Endodermal cell (in vitro differentiated cells): ENCODE measurements at regions not wholly inside any gene's neighbourhood (a gene's known extent, or its start where the extent isn't known, plus 50 kb on each side); places are given as distances from the start of the nearest gene placed in this dataset.

Source experiments
- DNase-seq: peaks from one replicate; pipeline ENCODE4 v3.0.0-alpha.2; 2017
- H3K27ac ChIP-seq: 2 replicates; pipeline ENCODE4 v1.5.1; 2013; ENCODE audit warnings: mild to moderate bottlenecking, low read depth, low read length, moderate library complexity
- H3K27me3 ChIP-seq: 2 replicates; pipeline ENCODE4 v1.6.1; 2013; ENCODE audit warnings: mild to moderate bottlenecking, low read length, moderate library complexity; ENCODE audit not compliant: insufficient read depth, control insufficient read depth, poor library complexity, severe bottlenecking
- H3K36me3 ChIP-seq: 2 replicates; pipeline ENCODE4 v1.7.0; 2013; ENCODE audit warnings: mild to moderate bottlenecking, low read length, moderate library complexity; ENCODE audit not compliant: control insufficient read depth, insufficient read depth
- H3K4me1 ChIP-seq: one replicate; pipeline ENCODE4 v1.7.0; 2013; ENCODE audit warnings: low read length; ENCODE audit not compliant: control insufficient read depth, insufficient read depth
- H3K4me3 ChIP-seq: 2 replicates; pipeline ENCODE4 v1.5.1; 2013; ENCODE audit warnings: mild to moderate bottlenecking, low read length, moderate library complexity
- H3K9ac ChIP-seq: 2 replicates; pipeline ENCODE4 v1.6.1; 2013; ENCODE audit warnings: mild to moderate bottlenecking, low read length, moderate library complexity; ENCODE audit not compliant: poor library complexity, severe bottlenecking; ENCODE audit errors: extremely low read depth
- H3K9me3 ChIP-seq: 2 replicates; pipeline ENCODE4 v1.6.1; 2013; ENCODE audit warnings: mild to moderate bottlenecking, low read length, moderate library complexity; ENCODE audit not compliant: control insufficient read depth
- H3K27ac Mint-ChIP-seq: 2 replicates; pipeline ENCODE4 v1.8.0; 2020; ENCODE audit warnings: mixed read lengths
- H3K27me3 Mint-ChIP-seq: 2 replicates; pipeline ENCODE4 v1.8.0; 2021; ENCODE audit warnings: mild to moderate bottlenecking, mixed read lengths; ENCODE audit not compliant: insufficient read depth
- H3K36me3 Mint-ChIP-seq: 2 replicates; pipeline ENCODE4 v1.8.0; 2020; ENCODE audit warnings: low read depth, mixed read lengths
- H3K4me1 Mint-ChIP-seq: 2 replicates; pipeline ENCODE4 v1.8.0; 2020; ENCODE audit warnings: mixed read lengths
- H3K4me3 Mint-ChIP-seq: 2 replicates; pipeline ENCODE4 v1.8.0; 2020; ENCODE audit warnings: mild to moderate bottlenecking, moderate library complexity, mixed read lengths
- H3K9me3 Mint-ChIP-seq: 2 replicates; pipeline ENCODE4 v1.8.0; 2020; ENCODE audit warnings: mild to moderate bottlenecking, mixed read lengths
- CTCF ChIP-seq: fragments of 200-600 bp; sonication (generic); conservative IDR thresholded peaks from 2 replicates; pipeline ENCODE4 v1.5.0; 2021; ENCODE audit warnings: antibody characterized with exemption, mild to moderate bottlenecking
- WGBS, 2 experiments: methylation state at CpG; one replicate each; pipeline versions ENCODE4 v1.1.5 to v1.1.7; 2013; ENCODE audit warnings: missing lambda C conversion rate in 2 of 2, mixed read lengths in 1 of 2; ENCODE audit not compliant: insufficient coverage in 1 of 2, insufficient read length in 1 of 2; 5-methylcytosine and 5-hydroxymethylcytosine counted together

GRCh38 chr6:37106554-37106953, 63.4 kb upstream of the PIM1 start:
- 91% methylated on average over 8 of the region's 8 CpGs; no CpG with 5 or more reads in 1 of the 2 experiments for WGBS, 2 experiments
- H3K4me1 Mint-ChIP-seq = peaks cover 66% of the 10 kb centered on the region
- no peak overlapping the region for H3K27ac Mint-ChIP-seq
- Histone ChIP-seq H3K27me3 (no peaks in the 10 kb centered on the region), H3K4me3 (no peak overlapping the region), H3K4me1 (peaks cover 32% of the 10 kb centered on the region), H3K36me3 (no peaks in the 10 kb centered on the region), H3K27ac (no peak overlapping the region), H3K9ac (no peak overlapping the region), H3K9me3 (no peaks in the 10 kb centered on the region)
- no peaks in the 10 kb centered on the region for H3K27me3 Mint-ChIP-seq
- H3K36me3 Mint-ChIP-seq = no peaks in the 10 kb centered on the region
- H3K4me3 Mint-ChIP-seq = no peak overlapping the region
- no peak for DNase-seq
- no peak for TF ChIP-seq CTCF
- no peaks in the 10 kb centered on the region for H3K9me3 Mint-ChIP-seq

- no peaks in the 10 kb centered on the region for H3K27me3 ChIP-seq
- H3K36me3 ChIP-seq = no peaks in the 10 kb centered on the region
- Mint-ChIP-seq H3K27me3 (no peaks in the 10 kb centered on the region), H3K27ac (no peak overlapping the region), H3K4me3 (no peak overlapping the region), H3K9me3 (no peaks in the 10 kb centered on the region), H3K4me1 (peaks cover 61% of the 10 kb centered on the region), H3K36me3 (no peaks in the 10 kb centered on the region)
- WGBS, 2 experiments = 93 to 96% methylated on average over 5 to 7 of the region's 7 CpGs
- H3K4me1 ChIP-seq = peaks cover 32% of the 10 kb centered on the region
- no peak overlapping the region for H3K4me3 ChIP-seq
- H3K9ac ChIP-seq = no peak overlapping the region
- TF ChIP-seq CTCF = no peak
- no peak overlapping the region for H3K27ac ChIP-seq
- DNase-seq = no peak
- no peaks in the 10 kb centered on the region for H3K9me3 ChIP-seq
Observed at GRCh38 chr6:37106982-37107491, 62.9 kb upstream of the PIM1 start.

- peak overlapping the region; percentile 65 for H3K27ac Mint-ChIP-seq
- no peak overlapping the region for H3K27ac ChIP-seq
Observed at GRCh38 chr6:37109714-37110499, 60.0 kb upstream of the PIM1 start.

More at GRCh38 chr6:37109714-37110499, 60.0 kb upstream of the PIM1 start:
- DNase-seq = no peak
- no peak overlapping the region for H3K9ac ChIP-seq
- Mint-ChIP-seq H3K4me3 (no peak overlapping the region), H3K4me1 (peaks cover 38% of the 10 kb centered on the region), H3K27me3 (no peaks in the 10 kb centered on the region), H3K36me3 (peaks cover 3% of the 10 kb centered on the region), H3K9me3 (no peaks in the 10 kb centered on the region)
- H3K4me3 ChIP-seq = no peak overlapping the region
- 88 to 94% methylated on average over 8 to 13 of the region's 13 CpGs for WGBS, 2 experiments
- peaks cover 16% of the 10 kb centered on the region for H3K4me1 ChIP-seq
- TF ChIP-seq CTCF = no peak
- H3K9me3 ChIP-seq = no peaks in the 10 kb centered on the region
- peaks cover 4% of the 10 kb centered on the region for H3K36me3 ChIP-seq
- no peaks in the 10 kb centered on the region for H3K27me3 ChIP-seq
